GM06990 (cell line): ENCODE measurements at regions not wholly inside any gene's neighbourhood (a gene's known extent, or its start where the extent isn't known, plus 50 kb on each side); places are given as distances from the start of the nearest gene placed in this dataset.
A peak's percentile ranks its signal among the peaks of the same experiment; 100 is the strongest.
"Not testable (repeated sequence)": the region's sequence is repeated elsewhere in the genome, so short reads cannot be mapped to it uniquely, and the experiment has no call there.

Experiments used
- DNase-seq: peaks from one replicate; pipeline ENCODE4 v3.0.0-alpha.2; 2011; ENCODE audit not compliant: insufficient read length; ENCODE audit errors: extremely low read depth
- H3K27me3 ChIP-seq: replicated peaks from 2 replicates; pipeline ENCODE4 v1.6.0; 2011; ENCODE audit warnings: low read length; ENCODE audit not compliant: control insufficient read depth, insufficient read depth
- H3K36me3 ChIP-seq: 2 replicates; pipeline ENCODE4 v1.5.1; 2011; ENCODE audit warnings: low read length; ENCODE audit not compliant: control insufficient read depth, insufficient read depth
- H3K4me3 ChIP-seq: replicated peaks from 2 replicates; pipeline ENCODE4 v1.5.1; 2011; ENCODE audit warnings: low read depth, mild to moderate bottlenecking, control low read depth, low read length
- TF ChIP-seq, protein P1 (sequence below): IDR thresholded peaks from 2 replicates; pipeline ENCODE4 v1.5.1; 2011; ENCODE audit warnings: low read length, control low read depth, mild to moderate bottlenecking, inconsistent platforms; ENCODE audit not compliant: insufficient read depth, poor library complexity, severe bottlenecking

DNA sequence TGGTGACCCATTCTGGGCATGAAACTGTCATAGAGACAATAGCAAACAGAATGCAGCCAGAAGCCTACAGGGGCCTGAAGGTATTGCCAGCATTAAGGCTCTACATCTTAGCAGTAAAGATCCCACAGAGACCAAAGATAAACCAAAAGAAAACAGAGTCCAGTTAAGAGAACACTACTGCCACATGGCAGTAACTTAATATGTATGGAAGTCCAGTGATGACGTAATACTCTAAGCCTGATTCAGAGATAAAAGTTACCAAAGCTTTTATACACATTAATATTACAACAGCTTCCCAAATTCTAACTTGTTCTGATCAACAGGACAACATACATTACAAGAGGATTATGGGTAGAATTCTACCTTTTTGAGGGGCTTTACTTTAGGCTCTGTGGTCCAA lies 371.5 kb downstream of the PRELID2 start:
- DNase-seq = no peak
- Histone ChIP-seq H3K27me3 (no peaks in the 10 kb centered on the region), H3K4me3 (no peak overlapping the region), H3K36me3 (no peaks in the 10 kb centered on the region)
- TF ChIP-seq, protein P1, sequence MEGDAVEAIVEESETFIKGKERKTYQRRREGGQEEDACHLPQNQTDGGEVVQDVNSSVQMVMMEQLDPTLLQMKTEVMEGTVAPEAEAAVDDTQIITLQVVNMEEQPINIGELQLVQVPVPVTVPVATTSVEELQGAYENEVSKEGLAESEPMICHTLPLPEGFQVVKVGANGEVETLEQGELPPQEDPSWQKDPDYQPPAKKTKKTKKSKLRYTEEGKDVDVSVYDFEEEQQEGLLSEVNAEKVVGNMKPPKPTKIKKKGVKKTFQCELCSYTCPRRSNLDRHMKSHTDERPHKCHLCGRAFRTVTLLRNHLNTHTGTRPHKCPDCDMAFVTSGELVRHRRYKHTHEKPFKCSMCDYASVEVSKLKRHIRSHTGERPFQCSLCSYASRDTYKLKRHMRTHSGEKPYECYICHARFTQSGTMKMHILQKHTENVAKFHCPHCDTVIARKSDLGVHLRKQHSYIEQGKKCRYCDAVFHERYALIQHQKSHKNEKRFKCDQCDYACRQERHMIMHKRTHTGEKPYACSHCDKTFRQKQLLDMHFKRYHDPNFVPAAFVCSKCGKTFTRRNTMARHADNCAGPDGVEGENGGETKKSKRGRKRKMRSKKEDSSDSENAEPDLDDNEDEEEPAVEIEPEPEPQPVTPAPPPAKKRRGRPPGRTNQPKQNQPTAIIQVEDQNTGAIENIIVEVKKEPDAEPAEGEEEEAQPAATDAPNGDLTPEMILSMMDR = no peak

DNA sequence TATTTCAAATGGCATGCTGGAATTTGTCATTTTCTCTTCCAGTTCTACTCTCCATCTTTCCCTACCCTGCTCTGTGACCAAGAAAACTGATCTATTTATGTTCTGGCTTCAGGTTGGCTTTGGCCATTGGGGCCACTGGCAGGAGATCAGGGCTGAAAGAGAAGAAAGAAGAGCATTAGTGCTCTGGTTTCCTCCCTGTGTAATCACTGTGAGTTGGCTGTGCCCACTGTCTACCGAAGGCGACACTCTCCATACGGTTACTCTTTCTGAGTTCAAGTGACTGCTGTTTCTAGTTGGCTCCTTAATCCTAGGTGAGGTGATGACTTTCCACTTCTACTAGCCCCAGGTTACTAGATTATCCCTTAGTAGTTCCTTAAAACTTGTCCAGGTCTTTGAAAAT lies 372.6 kb downstream of the PRELID2 start:
- Histone ChIP-seq H3K4me3 (no peak overlapping the region), H3K36me3 (no peaks in the 10 kb centered on the region), H3K27me3 (no peaks in the 10 kb centered on the region)
- TF ChIP-seq, protein P1 = no peak
- DNase-seq = no peak

DNA sequence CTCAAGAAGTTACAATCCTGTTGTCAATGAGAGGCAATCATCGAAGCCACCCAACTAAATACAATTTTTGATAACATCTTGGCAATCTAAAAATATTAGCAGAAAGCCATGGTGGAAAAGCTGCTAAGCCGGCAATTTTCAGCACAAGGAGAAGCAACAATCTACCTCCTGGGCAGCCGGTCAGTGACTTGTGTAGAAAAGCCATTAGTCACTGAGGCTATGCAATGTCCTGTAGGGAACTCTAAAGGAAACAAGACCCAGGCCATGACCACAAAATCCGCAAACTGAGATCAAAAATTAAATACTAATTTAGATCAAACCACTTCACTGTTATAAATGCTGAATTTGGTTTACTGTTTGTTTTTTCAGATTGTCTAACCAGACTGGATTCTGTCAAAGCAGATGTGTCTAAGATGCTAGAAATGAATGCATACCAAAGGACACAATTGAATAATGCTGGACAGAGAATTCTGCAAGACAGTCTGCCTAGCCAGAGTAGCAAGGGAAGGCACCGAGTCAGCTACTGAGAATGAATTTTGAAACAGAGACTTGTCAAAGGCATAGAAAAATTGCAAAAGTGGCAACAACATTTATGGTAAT lies 384.8 kb downstream of the PRELID2 start:
- Histone ChIP-seq H3K36me3 (no peaks in the 10 kb centered on the region), H3K4me3 (no peak overlapping the region), H3K27me3 (no peaks in the 10 kb centered on the region)
- no peak for DNase-seq
- TF ChIP-seq, protein P1 = no peak

DNA sequence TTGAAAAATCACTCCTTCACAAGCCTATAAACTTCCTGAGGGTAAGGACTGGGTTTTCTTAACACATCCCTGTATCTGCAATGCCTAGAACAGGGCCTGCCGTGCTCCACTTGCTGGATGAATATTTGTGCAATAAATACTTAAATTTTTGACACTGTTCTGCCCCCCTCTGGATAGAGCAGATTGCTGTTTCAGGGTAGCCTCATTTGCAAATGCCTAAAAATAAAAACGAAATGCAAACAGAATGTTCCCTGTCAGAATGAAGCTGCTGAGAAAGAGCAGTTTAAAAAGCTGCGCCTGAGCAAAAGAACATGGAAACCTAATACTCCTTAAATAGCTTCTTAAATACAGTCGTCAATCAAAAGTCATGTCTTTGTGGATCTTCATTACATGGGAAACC lies 385.3 kb downstream of the PRELID2 start:
- TF ChIP-seq, protein P1 = peak; percentile 10
- H3K36me3 ChIP-seq = no peaks in the 10 kb centered on the region
- H3K4me3 ChIP-seq = no peak overlapping the region
- H3K27me3 ChIP-seq = no peaks in the 10 kb centered on the region
- DNase-seq = no peak

DNA sequence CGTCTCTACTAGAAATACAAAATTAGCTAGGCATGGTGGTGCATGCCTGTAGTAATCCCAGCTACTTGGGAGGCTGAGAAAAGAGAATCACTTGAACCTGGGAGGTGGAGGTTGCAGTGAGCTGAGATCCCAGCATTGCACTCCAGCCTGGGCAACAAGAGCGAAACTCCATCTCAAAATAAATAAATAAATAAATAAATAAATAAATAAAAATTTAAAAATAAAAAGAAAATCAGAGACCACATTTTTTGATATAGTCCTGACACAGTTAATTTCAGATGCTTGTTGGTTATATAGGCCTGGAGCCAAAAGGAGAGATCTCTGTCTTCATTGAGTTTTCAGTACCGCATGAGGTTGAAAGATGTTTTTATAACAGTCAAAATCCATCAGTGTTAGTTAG lies 388.3 kb downstream of the PRELID2 start:
- not testable (repeated sequence) for H3K27me3 ChIP-seq, DNase-seq, H3K36me3 ChIP-seq, H3K4me3 ChIP-seq

DNA sequence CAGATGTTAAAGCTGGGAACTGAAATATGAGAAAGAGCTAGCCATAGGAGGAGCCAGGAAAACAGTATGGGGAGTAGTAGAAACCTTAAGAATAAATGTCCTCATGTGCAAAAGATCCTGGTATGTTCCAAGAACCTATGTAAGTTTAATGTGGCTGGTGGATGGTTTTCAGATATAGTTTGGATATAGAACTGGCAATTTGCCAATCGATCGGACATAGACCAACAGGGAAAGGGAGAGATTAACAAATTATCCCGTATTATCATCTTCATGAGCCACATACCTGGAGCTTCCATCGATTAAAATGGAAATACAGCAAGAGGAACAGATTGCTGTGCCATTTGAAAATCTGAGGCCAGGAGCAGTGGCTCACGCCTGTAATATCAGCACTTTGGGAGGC lies 388.7 kb downstream of the PRELID2 start:
- H3K27me3 ChIP-seq = no peaks in the 10 kb centered on the region

More for the DNA sequence above, 388.7 kb downstream of the PRELID2 start:
- no peak for DNase-seq
- Histone ChIP-seq H3K36me3 (no peaks in the 10 kb centered on the region), H3K4me3 (no peak overlapping the region)
- TF ChIP-seq, protein P1 = no peak
